IMR-90 (cell line): ENCODE measurements at regions not wholly inside any gene's neighbourhood (a gene's known extent, or its start where the extent isn't known, plus 50 kb on each side); places are given as distances from the start of the nearest gene placed in this dataset.

Experiments used
- ATAC-seq: fragments of 200-7000 bp; cut with Tn5 transposase; 2 replicates; pipeline ENCODE4 v1.9.1; 2020; ENCODE audit warnings: low read depth, mild to moderate bottlenecking, moderate library complexity
- BruUV-seq: library from RNA; stranded (reverse); fragments of 400-500 nt; replicated peaks from 2 replicates; lab custom pipeline; 2021; lab: Mats Ljungman, UMichigan
- CTCF ChIA-PET: fragments of 300-600 bp; formaldehyde crosslinking; extraction: SDS; loops from one replicate; lab custom pipeline; 2021; ENCODE audit warnings: antibody characterized with exemption; lab: Yijun Ruan, JAX
- POLR2A ChIA-PET: fragments of 300-600 bp; sonication (Branson Sonifier 250); formaldehyde crosslinking; loops from one replicate; lab custom pipeline; 2022; ENCODE audit warnings: antibody characterized with exemption; ENCODE audit not compliant: unreplicated experiment; lab: Charles Lee
- DNase-seq: peaks from one replicate; pipeline ENCODE4 v3.0.0; 2013
- H2AFZ ChIP-seq: replicated peaks from 2 replicates; pipeline ENCODE3; 2013; ENCODE audit warnings: low read length, mild to moderate bottlenecking; ENCODE audit not compliant: poor library complexity
- H2AK5ac ChIP-seq: 2 replicates; pipeline ENCODE4 v1.6.1; 2013; ENCODE audit warnings: low read depth, low read length, inconsistent platforms
- H2AK9ac ChIP-seq: replicated peaks from 2 replicates; pipeline ENCODE3; 2013; ENCODE audit warnings: mild to moderate bottlenecking, low read depth, low read length, moderate library complexity; ENCODE audit not compliant: poor library complexity
- H2BK120ac ChIP-seq: 2 replicates; pipeline ENCODE4 v1.6.1; 2013; ENCODE audit warnings: low read depth, low read length, inconsistent platforms
- H2BK15ac ChIP-seq: 3 replicates; pipeline ENCODE4 v1.6.1; 2013; ENCODE audit warnings: low read depth, low read length, inconsistent platforms
- H2BK20ac ChIP-seq: 2 replicates; pipeline ENCODE4 v1.6.1; 2013; ENCODE audit warnings: low read depth, mild to moderate bottlenecking, inconsistent platforms, low read length, moderate library complexity
- H2BK5ac ChIP-seq: 2 replicates; pipeline ENCODE4 v1.6.1; 2013; ENCODE audit warnings: mild to moderate bottlenecking, low read depth, low read length, inconsistent platforms; ENCODE audit not compliant: poor library complexity, severe bottlenecking
- H3K14ac ChIP-seq: replicated peaks from 2 replicates; pipeline ENCODE4 v1.6.1; 2013; ENCODE audit warnings: low read depth, low read length, inconsistent platforms
- H3K18ac ChIP-seq: 2 replicates; pipeline ENCODE4 v1.6.1; 2013; ENCODE audit warnings: low read depth, low read length, control low read depth
- H3K23ac ChIP-seq: 2 replicates; pipeline ENCODE4 v1.6.1; 2013; ENCODE audit warnings: low read depth, low read length, inconsistent platforms
- H3K27ac ChIP-seq: 2 replicates; pipeline ENCODE4 v1.5.1; 2013; ENCODE audit warnings: mild to moderate bottlenecking, control low read depth, low read length; ENCODE audit not compliant: insufficient read depth
- H3K27me3 ChIP-seq: 2 replicates; pipeline ENCODE4 v1.6.1; 2013; ENCODE audit warnings: low read length; ENCODE audit not compliant: control insufficient read depth, insufficient read depth
- H3K36me3 ChIP-seq: 2 replicates; pipeline ENCODE4 v1.6.1; 2013; ENCODE audit warnings: low read length, mixed read lengths; ENCODE audit not compliant: control insufficient read depth, insufficient read depth
- H3K4ac ChIP-seq: 2 replicates; pipeline ENCODE4 v1.6.1; 2013; ENCODE audit warnings: low read depth, low read length, inconsistent platforms
- H3K4me1 ChIP-seq: 2 replicates; pipeline ENCODE4 v1.6.1; 2013; ENCODE audit warnings: low read length, mixed read lengths; ENCODE audit not compliant: control insufficient read depth, insufficient read depth
- H3K4me2 ChIP-seq: 2 replicates; pipeline ENCODE4 v1.6.1; 2013; ENCODE audit warnings: low read depth, mild to moderate bottlenecking, control low read depth, low read length, moderate library complexity
- H3K4me3 ChIP-seq: 2 replicates; pipeline ENCODE4 v1.5.1; 2013; ENCODE audit warnings: low read depth, mild to moderate bottlenecking, control low read depth, low read length, moderate library complexity; ENCODE audit not compliant: insufficient read depth
- H3K56ac ChIP-seq: 2 replicates; pipeline ENCODE4 v1.6.1; 2013; ENCODE audit warnings: low read length, inconsistent platforms; ENCODE audit not compliant: insufficient read depth; ENCODE audit errors: extremely low read depth
- H3K79me1 ChIP-seq, 2 experiments: 2 replicates each; pipeline ENCODE4 v1.6.1; 2013; ENCODE audit warnings: low read length in 2 of 2, inconsistent platforms in 1 of 2, low read depth in 1 of 2
- H3K9ac ChIP-seq: 2 replicates; pipeline ENCODE4 v1.6.1; 2013; ENCODE audit warnings: low read depth, low read length, control low read depth
- H3K9me1 ChIP-seq: 2 replicates; pipeline ENCODE4 v1.6.1; 2013; ENCODE audit warnings: low read length, inconsistent platforms; ENCODE audit not compliant: insufficient read depth
- H3K9me3 ChIP-seq: 2 replicates; pipeline ENCODE4 v1.6.1; 2013; ENCODE audit warnings: low read length; ENCODE audit not compliant: control insufficient read depth, insufficient read depth
- H4K20me1 ChIP-seq: 2 replicates; pipeline ENCODE4 v1.6.1; 2013; ENCODE audit warnings: low read length, inconsistent platforms; ENCODE audit not compliant: insufficient read depth
- H4K5ac ChIP-seq: 2 replicates; pipeline ENCODE4 v1.6.1; 2013; ENCODE audit warnings: mild to moderate bottlenecking, low read depth, low read length, control low read depth
- H4K8ac ChIP-seq, 2 experiments: 2 replicates each; pipeline ENCODE4 v1.6.1; 2013; ENCODE audit warnings: low read depth in 2 of 2, low read length in 2 of 2, control low read depth in 1 of 2, inconsistent platforms in 1 of 2
- H4K91ac ChIP-seq: 2 replicates; pipeline ENCODE4 v1.6.1; 2013; ENCODE audit warnings: low read depth, low read length, inconsistent platforms; ENCODE audit not compliant: insufficient read depth
- BHLHE40 ChIP-seq: fragments of 150-350 bp; IDR thresholded peaks from 2 replicates; pipeline ENCODE4 v1.6.1; 2016; ENCODE audit warnings: mild to moderate bottlenecking, low read depth, low read length
- CEBPB ChIP-seq: IDR thresholded peaks from 2 replicates; pipeline ENCODE4 v1.6.1; 2012; ENCODE audit warnings: low read depth, low read length, improper control_type of control experiment
- CHD1 ChIP-seq: IDR thresholded peaks from 2 replicates; pipeline ENCODE4 v1.6.1; 2012; ENCODE audit warnings: low read depth, low read length, improper control_type of control experiment
- ELK1 ChIP-seq: fragments of 150-350 bp; IDR thresholded peaks from 2 replicates; pipeline ENCODE4 v1.6.1; 2016; ENCODE audit warnings: low read depth, mild to moderate bottlenecking, low read length, moderate library complexity, borderline replicate concordance
- FOS ChIP-seq: fragments of 150-350 bp; IDR thresholded peaks from 2 replicates; pipeline ENCODE4 v1.6.1; 2016; ENCODE audit warnings: low read depth, low read length
- MAFK ChIP-seq: IDR thresholded peaks from 2 replicates; pipeline ENCODE4 v1.6.1; 2012; ENCODE audit warnings: low read depth, low read length, improper control_type of control experiment
- MAZ ChIP-seq: IDR thresholded peaks from 2 replicates; pipeline ENCODE4 v1.6.1; 2012; ENCODE audit warnings: low read depth, mild to moderate bottlenecking, low read length, improper control_type of control experiment, moderate library complexity, borderline replicate concordance
- MXI1 ChIP-seq: IDR thresholded peaks from 2 replicates; pipeline ENCODE4 v1.6.1; 2012; ENCODE audit warnings: low read depth, mild to moderate bottlenecking, low read length, moderate library complexity, borderline replicate concordance
- NFE2L2 ChIP-seq: fragments of 150-350 bp; IDR thresholded peaks from 2 replicates; pipeline ENCODE4 v1.6.1; 2016; ENCODE audit warnings: low read depth, mild to moderate bottlenecking, low read length
- POLR2A ChIP-seq: IDR thresholded peaks from 2 replicates; pipeline ENCODE4 v1.6.1; 2012; ENCODE audit warnings: mild to moderate bottlenecking, low read depth, low read length
- RAD21 ChIP-seq: IDR thresholded peaks from 2 replicates; pipeline ENCODE4 v1.6.1; 2012; ENCODE audit warnings: low read length, improper control_type of control experiment
- RCOR1 ChIP-seq: IDR thresholded peaks from 2 replicates; pipeline ENCODE4 v1.6.1; 2012; ENCODE audit warnings: mild to moderate bottlenecking, low read length, improper control_type of control experiment; ENCODE audit not compliant: insufficient replicate concordance
- RFX5 ChIP-seq: IDR thresholded peaks from 2 replicates; pipeline ENCODE4 v1.8.0; 2012; ENCODE audit warnings: low read depth, mild to moderate bottlenecking, low read length, moderate library complexity
- SMC3 ChIP-seq: fragments of 150-350 bp; IDR thresholded peaks from 2 replicates; pipeline ENCODE4 v1.6.1; 2016; ENCODE audit warnings: low read depth, mild to moderate bottlenecking, antibody characterized with exemption, low read length, moderate library complexity
- USF2 ChIP-seq: fragments of 150-350 bp; IDR thresholded peaks from 2 replicates; pipeline ENCODE4 v1.6.1; 2017; ENCODE audit warnings: mild to moderate bottlenecking, antibody characterized with exemption, low read length, low read depth
- WGBS, 2 experiments: methylation state at CpG; one replicate each; pipeline versions ENCODE4 v1.1.5 to v1.1.7; 2013; ENCODE audit warnings: missing lambda C conversion rate in 2 of 2; ENCODE audit not compliant: insufficient read length in 1 of 2; ENCODE audit errors: extremely low coverage in 2 of 2; 5-methylcytosine and 5-hydroxymethylcytosine counted together
- dilution Hi-C: fragments of 300-500 bp; cut with HindIII; formaldehyde crosslinking; loops from one replicate; pipeline ENCODE4 v1.14.3; 2018; ENCODE audit warnings: low sequenced_read_pairs; ENCODE audit not compliant: unreplicated experiment
- in situ Hi-C: fragments of 300-500 bp; cut with MboI; formaldehyde crosslinking; loops from 3 replicates; pipeline ENCODE4 v1.14.3; 2019; ENCODE audit warnings: low sequenced_read_pairs, inconsistent platforms, mixed read lengths
- intact Hi-C: fragments of 100-400 bp; cut with micrococcal nuclease; formaldehyde crosslinking; loops from 2 replicates; pipeline ENCODE4 v1.10.0; 2022

GRCh38 chr17:72446525-72447250 is 325.9 kb downstream of the SOX9 start (continued):
- TF ChIP-seq RCOR1 (no peak), POLR2A (no peak), CEBPB (no peak)

GRCh38 chr17:72447251-72447640 is 326.4 kb downstream of the SOX9 start:
- H2BK5ac ChIP-seq: no peak overlapping the region
- ATAC-seq: no peak
- dilution Hi-C loops: no loop called here
- TF ChIP-seq FOS: no peak
- TF ChIP-seq USF2: no peak
- TF ChIP-seq SMC3: no peak
- no peak for TF ChIP-seq POLR2A
- no peak for TF ChIP-seq RFX5
- no peak for TF ChIP-seq RAD21
- TF ChIP-seq CEBPB: no peak
- TF ChIP-seq MAFK: no peak
- TF ChIP-seq MXI1: no peak
- no peak for TF ChIP-seq ELK1
- TF ChIP-seq BHLHE40: no peak
- TF ChIP-seq MAZ: no peak
- TF ChIP-seq NFE2L2: no peak
- no peak for TF ChIP-seq CHD1
- no peak for TF ChIP-seq RCOR1

More at GRCh38 chr17:72447251-72447640, 326.4 kb downstream of the SOX9 start:
- POLR2A ChIA-PET: no interaction called here
- CTCF ChIA-PET: no interaction called here
- BruUV-seq: no TSS peak
- Histone ChIP-seq H2AK9ac (no peak overlapping the region), H3K9me1 (peaks cover 13% of the 10 kb centered on the region), H3K4ac (peak overlapping the region; percentile 85), H3K56ac (no peak overlapping the region), H3K4me1 (peaks cover 10% of the 10 kb centered on the region; the same call in 1 of the 2 replicates), H4K91ac (no peak overlapping the region), H4K8ac (peak overlapping the region in 1 of 2 experiments; percentile 75; a peak in 2 of 4 replicates), H3K9me3 (no peaks in the 10 kb centered on the region), H2BK120ac (peak overlapping the region; percentile 67; the same call in 1 of the 2 replicates), H3K36me3 (no peaks in the 10 kb centered on the region), H3K27ac (peak overlapping the region; percentile 51; the same call in 1 of the 2 replicates), H2AK5ac (no peak overlapping the region), H3K79me1 (peaks cover 25 to 46% of the 10 kb centered on the region in 2 experiments), H2BK20ac (no peak overlapping the region), H3K4me2 (peak overlapping the region; percentile 58; the same call in 1 of the 2 replicates), H3K27me3 (no peaks in the 10 kb centered on the region), H3K4me3 (no peak overlapping the region), H4K5ac (no peak overlapping the region), H3K9ac (no peak overlapping the region; the same call in 1 of the 2 replicates), H2AFZ (peak overlapping the region; percentile 72), H3K23ac (peak overlapping the region; percentile 69), H2BK15ac (peak overlapping the region; percentile 25; the same call in 2 of the 3 replicates), H4K20me1 (no peaks in the 10 kb centered on the region), H3K14ac (peak overlapping the region; percentile 74; the same call in 1 of the 2 replicates), H3K18ac (peak overlapping the region; percentile 1)
- DNase-seq: no peak
- in situ Hi-C loops (no loop called here), intact Hi-C loops (no loop called here)
- 100% methylated on average over 1 of the region's 3 CpGs; no CpG with 5 or more reads in 1 of the 2 experiments for WGBS, 2 experiments
